Small intestine (tissue), 7 donors: ENCODE measurements at regions not wholly inside any gene's neighbourhood (a gene's known extent, or its start where the extent isn't known, plus 50 kb on each side); places are given as distances from the start of the nearest gene placed in this dataset.

Source experiments
- DNase-seq, 2 donors: peaks; one replicate each; pipeline versions ENCODE4 v3.0.0 to v3.0.0-alpha.2; 2013
- FAIRE-seq: peaks from 2 replicates; lab custom pipeline; 2012; peaks lifted over from hg19 to GRCh38; lab: Jason Lieb, UNC
- H3K27ac ChIP-seq, 3 donors: one replicate each; pipeline ENCODE4 v1.5.1; 2013; ENCODE audit warnings: low read length in 2 of 3, mild to moderate bottlenecking in 2 of 3, control low read depth in 1 of 3, inconsistent platforms in 1 of 3, low read depth in 1 of 3, moderate library complexity in 1 of 3
- H3K27me3 ChIP-seq, 3 donors: one replicate each; pipeline ENCODE4 v1.6.1; 2013; ENCODE audit warnings: low read length in 3 of 3, inconsistent platforms in 1 of 3; ENCODE audit not compliant: control insufficient read depth in 3 of 3, insufficient read depth in 3 of 3
- H3K36me3 ChIP-seq, 3 donors: one replicate each; pipeline ENCODE4 v1.6.1; 2013; ENCODE audit warnings: low read length in 3 of 3, inconsistent platforms in 1 of 3, low read depth in 1 of 3, mild to moderate bottlenecking in 1 of 3, moderate library complexity in 1 of 3; ENCODE audit not compliant: control insufficient read depth in 3 of 3, insufficient read depth in 2 of 3
- H3K4me1 ChIP-seq, 3 donors: one replicate each; pipeline ENCODE4 v1.6.1; 2013; ENCODE audit warnings: low read length in 2 of 3, inconsistent platforms in 1 of 3, low read depth in 1 of 3, mild to moderate bottlenecking in 1 of 3, moderate library complexity in 1 of 3; ENCODE audit not compliant: control insufficient read depth in 3 of 3, insufficient read depth in 2 of 3
- H3K4me3 ChIP-seq, 3 donors: one replicate each; pipeline ENCODE4 v1.5.1; 2013; ENCODE audit warnings: low read length in 3 of 3, control low read depth in 1 of 3, inconsistent platforms in 1 of 3, low read depth in 1 of 3, mild to moderate bottlenecking in 1 of 3, moderate library complexity in 1 of 3
- H3K9me3 ChIP-seq, 2 donors: one replicate each; pipeline ENCODE4 v1.6.1; 2013; ENCODE audit warnings: low read depth in 1 of 2, low read length in 1 of 2; ENCODE audit not compliant: control insufficient read depth in 2 of 2, insufficient read depth in 1 of 2
- WGBS, 3 donors: extraction: QIAGEN DNeasy Blood & Tissue Kit; methylation state at CpG; one replicate each; pipeline ENCODE4 v1.1.7; 2013; 5-methylcytosine and 5-hydroxymethylcytosine counted together
- donor health status: healthy with polysubstance abuse.
- donor health status: control.
- donor health status: control.
- donor health status: Bipolar disorder and iron deficiency.
- donor health status: healthy.

DNA sequence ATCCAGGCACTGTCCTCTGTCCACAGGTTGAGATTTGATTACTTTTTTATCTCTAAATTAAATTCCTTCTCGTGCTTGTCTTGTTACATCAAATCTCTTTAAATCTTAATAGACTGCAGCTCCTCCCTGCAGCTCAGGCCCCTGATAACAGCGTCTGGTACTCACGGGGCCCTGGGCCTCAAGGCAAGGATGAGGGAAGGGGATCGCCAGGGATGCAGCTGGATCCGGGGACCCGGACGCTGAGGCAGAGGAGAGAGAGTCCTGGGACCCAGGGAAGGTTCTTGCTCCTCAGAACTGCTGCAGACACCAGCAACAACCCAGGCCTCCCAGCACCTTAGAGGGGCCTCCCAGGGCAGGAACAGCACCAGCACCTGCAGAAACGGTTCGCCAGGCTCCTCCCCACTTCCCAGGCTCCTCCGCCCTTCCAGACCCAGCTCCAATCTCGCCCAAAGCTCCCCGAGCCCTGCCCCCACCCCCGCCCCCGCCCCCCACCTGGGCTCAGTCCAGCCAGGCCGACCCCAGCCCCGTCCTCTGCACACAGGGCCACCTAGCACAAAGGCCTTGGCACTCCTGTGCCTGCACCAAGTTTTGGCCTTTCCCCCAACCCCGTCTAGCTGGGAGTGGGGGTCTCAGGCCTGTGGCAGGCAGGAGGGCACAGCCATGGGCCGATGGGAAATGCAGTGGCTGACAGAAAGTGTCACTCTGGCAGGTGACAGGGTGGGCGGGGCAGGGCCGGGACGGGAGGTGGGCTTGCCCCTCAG, 60.3 kb upstream of the GALNT9 start:
- DNase-seq (no peak), FAIRE-seq (no peak)
- H3K27me3 ChIP-seq = peaks cover 0 to 54% (median 11%) of the 10 kb centered on the region in 3 donors

DNA sequence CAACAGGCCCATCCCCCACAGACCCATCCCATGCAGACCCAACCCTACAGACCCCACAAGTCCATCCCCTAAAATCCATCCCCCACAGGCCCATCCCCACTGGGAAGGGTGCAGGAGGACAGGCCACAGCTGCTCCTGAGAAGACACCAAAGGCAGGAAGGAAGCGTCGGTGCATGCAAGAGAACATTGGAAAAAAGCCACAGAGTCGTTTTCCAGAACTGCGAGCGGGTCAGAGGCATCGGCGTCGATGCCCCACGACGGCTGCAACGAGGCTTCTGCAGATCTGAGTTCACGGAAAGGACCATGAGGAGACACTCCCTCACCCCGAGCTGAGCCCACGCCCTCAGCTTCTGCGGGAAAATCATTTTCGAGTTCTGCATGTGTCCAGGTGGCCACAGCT, 59.6 kb upstream of the GALNT9 start:
- H3K27me3 ChIP-seq = peaks cover 0 to 54% (median 11%) of the 10 kb centered on the region in 3 donors
- no peaks in the 10 kb centered on the region for H3K9me3 ChIP-seq
- no peaks in the 10 kb centered on the region for H3K4me1 ChIP-seq
- WGBS, 3 donors = 49 to 69% (median 60%) methylated on average over 16 of the region's 16 CpGs
- no peak overlapping the region for H3K27ac ChIP-seq
- no peak for DNase-seq
- FAIRE-seq = no peak
- H3K36me3 ChIP-seq = no peaks in the 10 kb centered on the region
- no peak overlapping the region for H3K4me3 ChIP-seq

More for the DNA sequence above, 60.3 kb upstream of the GALNT9 start:
- H3K4me3 ChIP-seq = no peak overlapping the region
- WGBS, 3 donors = 21 to 40% (median 31%) methylated on average over 19 to 21 of the region's 21 CpGs
- no peak overlapping the region for H3K27ac ChIP-seq
- no peaks in the 10 kb centered on the region for H3K36me3 ChIP-seq
- H3K9me3 ChIP-seq = no peaks in the 10 kb centered on the region
- H3K4me1 ChIP-seq = no peaks in the 10 kb centered on the region

DNA sequence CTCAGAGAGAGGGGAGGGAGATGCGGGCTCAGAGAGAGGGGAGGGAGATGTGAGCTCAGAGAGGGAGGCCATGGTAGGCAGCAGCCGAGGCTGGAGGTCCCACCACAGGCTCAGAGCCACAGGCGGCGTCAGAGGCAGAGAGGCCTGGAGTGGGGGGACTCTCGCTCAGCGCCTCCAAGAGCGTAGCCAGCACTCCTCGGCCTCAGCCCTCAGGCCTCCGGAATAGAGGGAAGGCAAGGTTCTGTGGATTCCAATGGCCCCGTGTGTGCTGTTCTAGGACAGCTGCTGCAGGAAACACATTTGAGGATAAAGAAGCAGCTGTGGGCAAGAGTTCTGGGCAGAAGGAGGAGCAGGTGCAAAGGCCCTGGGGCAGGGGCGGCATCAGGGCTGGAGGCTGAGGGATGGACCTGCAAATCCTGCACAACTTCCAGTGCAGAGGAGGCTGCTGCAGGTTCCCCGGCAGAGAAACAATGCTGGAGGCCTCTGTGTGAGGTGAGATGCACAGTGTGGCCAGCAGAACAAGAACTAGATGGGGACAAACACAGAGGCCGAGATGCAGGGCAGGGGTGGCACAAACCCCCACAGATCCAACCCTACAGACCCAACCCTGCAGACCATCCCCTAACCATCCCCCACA, 59.1 kb upstream of the GALNT9 start:
- DNase-seq = no peak
- Histone ChIP-seq H3K27me3 (peaks cover 0 to 54% (median 11%) of the 10 kb centered on the region in 3 donors), H3K4me3 (no peak overlapping the region), H3K36me3 (no peaks in the 10 kb centered on the region), H3K9me3 (no peaks in the 10 kb centered on the region), H3K4me1 (no peaks in the 10 kb centered on the region), H3K27ac (no peak overlapping the region)
- 66 to 77% (median 69%) methylated on average over 13 of the region's 13 CpGs for WGBS, 3 donors
- no peak for FAIRE-seq

DNA sequence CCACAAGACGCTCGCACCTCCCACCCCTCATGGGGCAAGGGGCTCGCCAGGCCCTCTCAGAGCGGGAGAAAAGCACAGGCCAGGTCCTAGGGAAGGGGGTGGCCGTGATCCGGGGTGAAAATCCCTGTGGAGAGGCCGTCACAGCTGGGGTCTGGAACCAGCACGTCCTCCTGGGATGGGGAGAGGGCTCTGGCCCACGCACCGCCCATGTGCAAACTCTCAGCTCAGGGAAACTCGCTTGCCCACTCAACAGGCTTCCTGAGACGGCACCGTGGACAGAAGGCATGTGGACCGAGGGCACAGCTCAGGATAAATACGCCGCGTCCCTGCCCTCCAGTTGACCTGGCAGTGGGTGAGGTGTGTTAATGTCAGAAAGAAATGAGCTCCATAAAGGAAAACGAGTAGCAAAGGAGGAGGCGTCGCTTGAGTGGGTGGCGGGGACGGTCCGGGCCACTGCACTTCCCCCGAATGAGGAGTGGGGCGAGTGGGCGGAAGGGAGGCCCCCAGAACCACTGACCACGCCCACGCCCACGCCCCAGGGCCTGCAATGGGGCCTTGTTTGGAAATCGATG, 57.6 kb upstream of the GALNT9 start:
- Histone ChIP-seq H3K9me3 (no peaks in the 10 kb centered on the region), H3K36me3 (no peaks in the 10 kb centered on the region), H3K27ac (no peak overlapping the region), H3K4me3 (no peak overlapping the region), H3K27me3 (peaks cover 0 to 52% (median 11%) of the 10 kb centered on the region in 3 donors), H3K4me1 (no peaks in the 10 kb centered on the region)
- FAIRE-seq = no peak
- 64 to 66% (median 64%) methylated on average over 29 to 30 of the region's 30 CpGs for WGBS, 3 donors
- no peak for DNase-seq

DNA sequence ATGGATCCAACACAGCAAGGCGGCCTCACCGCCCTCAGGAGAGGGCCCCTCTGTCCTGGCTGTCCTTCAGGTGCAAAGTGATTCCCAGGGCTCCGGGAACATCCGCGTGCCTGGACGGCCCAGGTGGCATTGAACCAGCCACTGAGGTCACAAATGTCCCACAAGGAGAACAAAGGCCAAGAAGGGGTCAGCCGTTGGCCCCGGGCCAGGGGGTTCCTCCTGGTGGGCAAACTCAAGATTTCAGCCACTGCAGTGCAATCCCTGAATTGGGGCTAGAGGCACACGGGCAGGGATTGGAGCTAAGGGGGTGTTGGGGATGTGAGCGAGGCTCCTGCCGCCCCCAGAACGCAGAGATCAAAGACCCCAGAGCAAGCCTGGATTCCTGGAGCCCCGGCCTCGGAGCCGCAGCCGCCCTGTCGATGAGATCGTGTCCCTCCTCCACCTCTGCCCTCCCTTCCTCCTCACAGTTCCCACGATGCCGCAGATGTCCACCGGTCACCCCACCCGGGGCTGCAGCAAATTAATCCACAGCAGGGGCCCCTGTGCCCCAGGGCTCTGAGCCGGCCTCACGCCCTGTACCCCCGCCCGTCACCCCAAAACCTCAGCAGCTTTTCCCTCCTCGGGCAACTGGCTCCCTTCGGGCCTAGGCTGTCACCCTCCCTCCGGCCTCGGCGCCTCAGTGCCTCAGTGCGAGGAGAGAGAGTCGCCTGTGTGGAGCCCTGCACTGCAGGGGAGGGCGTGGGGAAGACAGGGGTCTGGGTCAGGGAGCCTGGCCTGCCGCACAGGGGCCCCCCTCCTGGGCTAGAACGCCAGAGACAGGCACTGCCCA, 56.7 kb upstream of the GALNT9 start:
- Histone ChIP-seq H3K27me3 (peaks cover 0 to 52% (median 14%) of the 10 kb centered on the region in 3 donors), H3K4me1 (no peaks in the 10 kb centered on the region)
- FAIRE-seq = no peak

DNA sequence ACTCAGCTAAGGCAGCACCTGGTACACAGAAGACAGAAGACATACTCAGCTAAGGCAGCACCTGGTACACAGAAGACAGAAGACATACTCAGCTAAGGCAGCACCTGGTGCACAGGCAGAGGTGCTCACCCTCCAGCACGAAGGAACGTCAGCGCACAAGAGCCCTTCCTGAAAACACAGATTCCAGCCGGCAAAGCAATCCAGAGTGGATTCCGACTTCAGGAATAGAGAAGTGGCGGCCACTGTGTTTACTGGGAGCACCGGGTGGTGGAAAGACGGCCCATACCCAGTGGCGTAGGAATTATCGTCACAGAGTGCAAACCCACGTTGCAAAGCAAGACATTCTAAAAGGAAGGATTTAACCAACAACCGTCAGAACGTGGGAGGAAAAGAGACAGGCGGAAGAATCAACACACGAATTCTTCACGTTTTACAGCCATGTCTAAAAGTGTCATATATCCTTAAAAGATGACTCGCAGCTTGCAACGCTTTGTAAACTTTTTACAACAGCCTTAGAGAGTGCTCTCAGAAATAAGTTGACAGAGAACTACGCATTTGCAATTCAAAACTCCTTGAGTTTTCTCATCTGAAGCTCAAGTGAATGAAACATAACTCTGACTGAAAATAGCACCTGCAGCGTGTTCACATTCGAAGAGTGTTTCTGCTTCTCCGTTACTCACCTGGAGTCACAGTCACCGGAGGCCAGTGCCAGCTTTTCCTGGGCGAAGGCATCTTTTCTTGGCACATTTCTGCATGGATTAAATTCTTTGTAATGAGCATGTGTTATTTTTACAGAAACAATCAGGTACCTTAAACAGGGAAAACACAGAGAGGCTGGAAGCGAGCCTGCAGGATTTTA, 55.8 kb upstream of the GALNT9 start:
- Histone ChIP-seq H3K27ac (no peak overlapping the region), H3K36me3 (no peaks in the 10 kb centered on the region), H3K9me3 (no peaks in the 10 kb centered on the region), H3K27me3 (peaks cover 0 to 47% (median 10%) of the 10 kb centered on the region in 3 donors), H3K4me1 (no peaks in the 10 kb centered on the region), H3K4me3 (no peak overlapping the region)
- FAIRE-seq = no peak
- WGBS, 3 donors = 49 to 58% (median 53%) methylated on average over 25 of the region's 25 CpGs
- no peak for DNase-seq

More for the DNA sequence above, 56.7 kb upstream of the GALNT9 start:
- Histone ChIP-seq H3K36me3 (no peaks in the 10 kb centered on the region), H3K4me3 (no peak overlapping the region), H3K27ac (no peak overlapping the region), H3K9me3 (no peaks in the 10 kb centered on the region)
- DNase-seq = no peak
- WGBS, 3 donors = 54 to 69% (median 59%) methylated on average over 31 to 36 of the region's 36 CpGs

DNA sequence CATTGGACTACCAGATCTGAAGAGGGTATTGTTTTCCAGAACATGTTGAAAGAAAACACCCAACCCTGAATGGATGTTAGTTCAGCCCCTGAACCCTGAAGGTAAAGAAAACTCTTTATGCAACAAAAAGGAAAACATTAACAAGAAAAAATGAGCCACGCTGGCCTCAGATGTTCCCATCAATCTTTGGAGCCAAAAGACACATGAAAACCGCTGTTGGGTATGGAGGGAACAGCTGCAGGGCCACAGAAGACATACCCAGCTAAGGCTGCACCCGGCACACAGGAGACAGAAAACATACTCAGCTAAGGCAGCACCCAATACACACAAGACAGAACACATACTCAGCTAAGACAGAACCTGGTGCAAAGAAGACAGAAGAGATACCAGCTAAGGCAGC, 51.3 kb upstream of the GALNT9 start:
- WGBS, 3 donors = 41 to 54% (median 52%) methylated on average over 3 of the region's 3 CpGs
- Histone ChIP-seq H3K9me3 (no peaks in the 10 kb centered on the region), H3K4me3 (no peak overlapping the region), H3K27me3 (peaks cover 0 to 34% (median 15%) of the 10 kb centered on the region in 3 donors), H3K36me3 (no peaks in the 10 kb centered on the region), H3K27ac (no peak overlapping the region), H3K4me1 (no peaks in the 10 kb centered on the region)
- DNase-seq (no peak), FAIRE-seq (no peak)
